Panc1 (cell line): ENCODE measurements at regions not wholly inside any gene's neighbourhood (a gene's known extent, or its start where the extent isn't known, plus 50 kb on each side); places are given as distances from the start of the nearest gene placed in this dataset.
"Not testable (repeated sequence)": the region's sequence is repeated elsewhere in the genome, so short reads cannot be mapped to it uniquely, and the experiment has no call there.

Source experiments
- CTCF ChIP-seq: fragments of 450-650 bp; IDR thresholded peaks from 2 replicates; pipeline ENCODE4 v1.5.1; 2017; ENCODE audit warnings: mild to moderate bottlenecking
- POLR2AphosphoS5 ChIP-seq: IDR thresholded peaks from 2 replicates; pipeline ENCODE4 v1.6.1; 2012; ENCODE audit warnings: mild to moderate bottlenecking, low read depth, low read length, moderate library complexity
- REST ChIP-seq, 2 experiments: IDR thresholded peaks; 2 replicates each; pipeline ENCODE4 v1.6.1; 2011 to 2012; ENCODE audit warnings: low read depth in 2 of 2, control low read depth in 1 of 2, low read length in 1 of 2, mild to moderate bottlenecking in 1 of 2, moderate library complexity in 1 of 2; ENCODE audit not compliant: insufficient read depth in 1 of 2

GRCh38 chr12:9310645-9311044, 102.5 kb upstream of the PZP start:
- not testable (repeated sequence) for TF ChIP-seq CTCF; REST (IDR thresholded peaks at IDR 0.05; ENCODE audit: insufficient read depth in 1 of 2, low read depth in 2 of 2, low read length in 1 of 2); POLR2AphosphoS5
